ENCODE measurements at regions not wholly inside any gene's neighbourhood (a gene's known extent, or its start where the extent isn't known, plus 50 kb on each side); places are given as distances from the start of the nearest gene placed in this dataset.

- TF ChIP-seq ELF4 (IDR thresholded peaks at IDR 0.05) (no peak), HDGF (IDR thresholded peaks at IDR 0.05; ENCODE audit: borderline replicate concordance) (no peak), SP1 (IDR thresholded peaks at IDR 0.05) (no peak), FOXA1 (IDR thresholded peaks at IDR 0.05) (no peak), LEF1 (IDR thresholded peaks at IDR 0.05; ENCODE audit: borderline replicate concordance) (no peak), ARNT (IDR thresholded peaks at IDR 0.05) (no peak), NFRKB (IDR thresholded peaks at IDR 0.05) (no peak), ZNF384 (IDR thresholded peaks at IDR 0.05) (no peak), L3MBTL2 (conservative IDR thresholded peaks at IDR 0.05) (no peak), FOXK2 (IDR thresholded peaks at IDR 0.05) (no peak), TARDBP (IDR thresholded peaks at IDR 0.05) (no peak), BHLHE40 (IDR thresholded peaks at IDR 0.05; ENCODE audit: borderline replicate concordance) (no peak), SUZ12 (IDR thresholded peaks at IDR 0.05) (no peak), FOXM1 (IDR thresholded peaks at IDR 0.05; ENCODE audit: borderline replicate concordance) (no peak), PKNOX1 (IDR thresholded peaks at IDR 0.05) (no peak), CTBP1 (IDR thresholded peaks at IDR 0.05; ENCODE audit: borderline replicate concordance) (no peak)
- ChIA-PET POLR2A (no interaction called here), CTCF (no interaction called here)
- DNase-seq (ENCODE audit: extremely low spot score), result no peak
These were observed 64.8 kb downstream of the ADRA2C start for GRCh38 chr4:3830774-3831528.

- CTCF ChIA-PET, result no interaction called here
- TF ChIP-seq LEF1 (IDR thresholded peaks at IDR 0.05; ENCODE audit: borderline replicate concordance), result no peak
- TF ChIP-seq PKNOX1 (IDR thresholded peaks at IDR 0.05), result no peak
- TF ChIP-seq ARNT (IDR thresholded peaks at IDR 0.05), result no peak
- no peak for TF ChIP-seq FOXA1 (IDR thresholded peaks at IDR 0.05)
- no peak for TF ChIP-seq FOXM1 (IDR thresholded peaks at IDR 0.05; ENCODE audit: borderline replicate concordance)
- TF ChIP-seq SUZ12 (IDR thresholded peaks at IDR 0.05), result no peak
- TF ChIP-seq TARDBP (IDR thresholded peaks at IDR 0.05), result no peak
- no peak for TF ChIP-seq SP1 (IDR thresholded peaks at IDR 0.05)
- TF ChIP-seq CTBP1 (IDR thresholded peaks at IDR 0.05; ENCODE audit: borderline replicate concordance), result no peak
- TF ChIP-seq L3MBTL2 (conservative IDR thresholded peaks at IDR 0.05), result no peak
- no peak for TF ChIP-seq ZNF384 (IDR thresholded peaks at IDR 0.05)
- no peak for TF ChIP-seq NFRKB (IDR thresholded peaks at IDR 0.05)
- POLR2A ChIA-PET, result no interaction called here
- DNase-seq (ENCODE audit: extremely low spot score), result no peak
These were observed 65.5 kb downstream of the ADRA2C start for GRCh38 chr4:3831529-3832150.

GRCh38 chr4:3832536-3833220 is 66.5 kb downstream of the ADRA2C start:
- ChIA-PET CTCF (no interaction called here), POLR2A (no interaction called here)
- DNase-seq (ENCODE audit: extremely low spot score), result no peak
- TF ChIP-seq CTBP1 (IDR thresholded peaks at IDR 0.05; ENCODE audit: borderline replicate concordance) (no peak), NFRKB (IDR thresholded peaks at IDR 0.05) (no peak), BHLHE40 (IDR thresholded peaks at IDR 0.05; ENCODE audit: borderline replicate concordance) (no peak), SUZ12 (IDR thresholded peaks at IDR 0.05) (no peak), FOXA1 (IDR thresholded peaks at IDR 0.05) (no peak), FOXM1 (IDR thresholded peaks at IDR 0.05; ENCODE audit: borderline replicate concordance) (no peak), FOXK2 (IDR thresholded peaks at IDR 0.05) (no peak)

DNA sequence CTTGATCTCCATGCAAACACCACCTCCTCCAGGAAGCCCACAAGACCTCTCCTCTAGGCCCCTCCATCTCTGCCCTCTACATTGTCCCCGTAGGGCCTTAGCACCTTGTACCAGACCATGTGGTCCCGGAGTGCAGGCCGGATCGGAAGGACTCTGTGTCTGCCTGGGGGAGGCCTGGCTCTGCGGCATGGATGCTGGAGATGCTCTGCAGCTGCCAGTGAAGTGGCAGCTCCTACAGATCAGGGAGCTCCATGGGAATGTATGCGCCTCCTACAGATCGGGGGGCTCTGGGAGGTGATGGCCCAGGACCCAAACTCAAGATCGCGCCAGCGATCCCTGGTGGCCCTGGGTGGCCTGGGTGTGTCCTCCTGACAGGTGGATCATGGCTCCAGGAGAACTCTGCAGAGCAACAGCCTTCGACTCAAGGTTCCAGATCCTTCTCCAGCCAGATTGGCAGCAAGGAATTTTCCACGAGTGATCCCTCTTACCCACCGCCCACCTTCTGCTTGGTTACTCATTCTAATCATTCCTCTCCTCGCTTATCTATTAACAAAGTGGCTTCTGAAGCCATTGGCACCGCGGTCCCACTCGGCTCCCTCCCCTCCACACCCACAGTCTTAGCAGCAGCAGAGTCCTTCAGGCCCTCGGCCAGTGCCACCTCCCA is 67.3 kb downstream of the ADRA2C start:
- TF ChIP-seq ZNF384 (IDR thresholded peaks at IDR 0.05), result no peak
- TF ChIP-seq BHLHE40 (IDR thresholded peaks at IDR 0.05; ENCODE audit: borderline replicate concordance), result no peak
- no peak for TF ChIP-seq L3MBTL2 (conservative IDR thresholded peaks at IDR 0.05)
- ChIA-PET POLR2A (no interaction called here), CTCF (no interaction called here)
- no peak for DNase-seq (ENCODE audit: extremely low spot score)

DNA sequence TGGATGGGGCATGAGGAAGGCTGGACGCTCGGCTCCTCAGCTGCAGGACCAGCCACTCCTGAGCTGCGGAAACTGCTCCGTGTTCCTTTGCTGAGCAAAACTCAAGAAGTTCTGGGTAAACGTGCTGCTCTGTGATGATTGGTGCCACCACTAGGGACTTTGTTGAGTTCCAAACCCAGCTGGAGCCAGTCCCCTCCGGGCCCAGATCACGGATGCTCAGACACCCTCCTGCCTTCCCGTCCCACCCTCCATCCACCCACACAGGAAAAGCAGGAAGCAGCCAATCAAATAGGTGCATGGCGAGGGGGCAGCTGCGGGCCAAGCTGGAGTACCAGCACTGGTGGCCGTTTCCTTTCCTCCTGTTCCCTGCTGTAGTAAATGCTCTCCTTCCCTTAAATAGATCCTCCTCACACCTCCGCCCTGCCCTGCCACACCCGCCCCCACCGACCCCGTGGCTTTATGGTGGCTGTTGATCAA is 68.0 kb downstream of the ADRA2C start:
- DNase-seq (ENCODE audit: extremely low spot score), result no peak
- ChIA-PET POLR2A (no interaction called here), CTCF (no interaction called here)
- TF ChIP-seq FOXA1 (IDR thresholded peaks at IDR 0.05) (no peak), LEF1 (IDR thresholded peaks at IDR 0.05; ENCODE audit: borderline replicate concordance) (no peak)

GRCh38 chr4:3834663-3835521 is 68.7 kb downstream of the ADRA2C start:
- ChIA-PET CTCF (interaction anchor here (0.6 kb wide), 1 partner anchor 554 kb away, joined by 6 read pairs; no protein-coding TSS in a partner anchor), POLR2A (no interaction called here)
- no peak for DNase-seq (ENCODE audit: extremely low spot score)
- no peak for TF ChIP-seq ARNT (IDR thresholded peaks at IDR 0.05)
- no peak for TF ChIP-seq FOXM1 (IDR thresholded peaks at IDR 0.05; ENCODE audit: borderline replicate concordance)
- TF ChIP-seq ZNF384 (IDR thresholded peaks at IDR 0.05), result no peak
- no peak for TF ChIP-seq HDGF (IDR thresholded peaks at IDR 0.05; ENCODE audit: borderline replicate concordance)
- TF ChIP-seq FOXA1 (IDR thresholded peaks at IDR 0.05), result no peak
- TF ChIP-seq SUZ12 (IDR thresholded peaks at IDR 0.05), result no peak
- no peak for TF ChIP-seq L3MBTL2 (conservative IDR thresholded peaks at IDR 0.05)
- no peak for TF ChIP-seq LEF1 (IDR thresholded peaks at IDR 0.05; ENCODE audit: borderline replicate concordance)
- TF ChIP-seq NFRKB (IDR thresholded peaks at IDR 0.05), result no peak
